ENCODE measurements at regions not wholly inside any gene's neighbourhood (a gene's known extent, or its start where the extent isn't known, plus 50 kb on each side); places are given as distances from the start of the nearest gene placed in this dataset.

DNA sequence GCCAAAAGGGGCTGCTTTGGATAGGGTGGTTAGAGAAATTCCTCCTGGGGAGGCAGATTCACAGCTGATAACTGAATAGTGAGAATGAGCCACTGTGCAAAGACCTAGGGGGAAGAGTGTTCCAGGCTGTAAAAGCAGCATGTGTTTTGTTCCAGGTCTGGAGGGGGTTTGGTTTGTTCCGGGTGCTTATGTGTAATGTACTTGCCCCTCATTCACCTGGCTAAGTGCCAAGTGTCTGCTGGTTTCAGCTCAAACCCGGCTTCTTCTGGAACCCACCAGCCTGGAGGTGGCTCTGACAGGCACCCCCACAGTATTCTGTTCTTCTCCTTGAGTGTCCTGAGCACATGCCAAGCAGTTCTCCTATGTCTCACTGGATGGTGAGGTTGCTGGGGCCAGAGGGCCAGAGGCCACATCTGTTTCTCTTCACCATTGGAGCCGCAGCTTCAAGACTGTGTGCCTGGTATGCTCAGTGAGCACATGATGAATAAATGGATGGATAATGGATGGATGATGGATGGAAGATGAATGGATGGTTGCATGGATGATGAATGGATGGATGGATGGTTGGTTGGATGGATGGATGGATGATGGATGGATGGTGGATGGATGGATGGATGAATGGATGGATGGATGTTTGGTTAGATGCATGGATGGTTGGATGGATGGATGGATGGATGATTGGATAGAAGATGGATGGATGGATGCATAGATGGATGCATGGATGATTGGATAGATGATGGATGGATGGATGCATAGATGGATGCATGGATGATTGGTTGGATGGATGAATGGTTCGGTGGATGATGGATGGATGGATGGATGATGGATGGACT is 227.6 kb downstream of the BMP7 start:
- DNase-seq = no peak

DNA sequence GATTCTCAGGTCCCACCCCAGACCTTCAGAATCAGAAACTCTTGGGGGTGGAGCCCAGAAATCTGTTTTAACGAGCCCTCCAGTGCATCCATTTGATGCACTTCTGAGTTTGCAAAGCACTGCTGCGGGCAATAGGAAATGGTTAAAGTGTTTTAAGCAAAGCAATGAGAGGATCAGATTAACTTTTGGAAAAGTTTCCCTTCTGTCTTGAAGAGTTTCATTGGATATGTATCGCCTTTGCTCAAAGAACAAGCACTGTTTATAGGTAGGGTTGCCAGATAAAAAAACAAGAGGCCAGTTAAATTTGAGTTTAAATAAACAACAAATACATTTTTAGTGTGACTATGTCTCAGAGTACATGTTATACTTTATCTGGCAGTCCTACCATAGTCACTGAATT is 226.0 kb downstream of the BMP7 start:
- no peak for DNase-seq

DNA sequence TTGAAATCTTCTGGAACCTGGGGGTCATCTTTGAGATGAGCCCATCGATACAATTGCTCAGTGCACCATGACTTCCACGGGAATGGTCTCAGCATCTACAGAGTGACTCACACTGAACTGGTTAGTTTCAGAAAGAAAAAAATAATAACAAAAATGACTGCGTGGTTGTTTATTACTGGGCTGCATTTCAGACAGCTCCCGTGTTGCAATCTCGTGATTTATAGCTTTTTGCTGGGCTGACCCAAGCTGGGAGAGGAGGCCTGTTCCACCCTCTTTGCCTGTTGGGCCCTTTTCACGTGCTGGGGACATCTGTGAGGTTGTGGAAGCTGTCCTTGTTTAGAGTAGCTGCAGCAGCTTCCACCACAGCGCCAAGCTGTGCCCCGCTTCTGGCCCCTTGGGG is 225.5 kb downstream of the BMP7 start:
- no peak for DNase-seq

DNA sequence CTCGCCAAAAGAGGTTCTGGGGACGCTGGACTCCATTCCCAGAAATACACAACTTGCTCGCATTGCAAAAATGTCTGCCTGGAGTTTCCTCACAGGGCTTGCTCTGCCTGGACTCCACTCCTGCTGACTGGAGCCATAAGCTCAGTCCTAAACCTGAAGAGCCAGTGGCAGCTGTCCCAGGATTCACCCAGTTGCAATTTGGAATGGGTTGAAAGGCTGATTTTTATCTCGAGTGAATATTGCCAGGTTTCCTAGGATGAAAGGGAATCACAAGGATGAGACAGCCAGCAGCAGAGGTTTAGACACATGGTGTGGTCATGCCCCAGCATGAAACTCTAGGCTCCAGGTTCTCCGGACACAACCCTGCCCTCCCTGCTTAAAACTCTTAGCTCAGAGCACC is 223.3 kb downstream of the BMP7 start:
- no peak for DNase-seq

DNA sequence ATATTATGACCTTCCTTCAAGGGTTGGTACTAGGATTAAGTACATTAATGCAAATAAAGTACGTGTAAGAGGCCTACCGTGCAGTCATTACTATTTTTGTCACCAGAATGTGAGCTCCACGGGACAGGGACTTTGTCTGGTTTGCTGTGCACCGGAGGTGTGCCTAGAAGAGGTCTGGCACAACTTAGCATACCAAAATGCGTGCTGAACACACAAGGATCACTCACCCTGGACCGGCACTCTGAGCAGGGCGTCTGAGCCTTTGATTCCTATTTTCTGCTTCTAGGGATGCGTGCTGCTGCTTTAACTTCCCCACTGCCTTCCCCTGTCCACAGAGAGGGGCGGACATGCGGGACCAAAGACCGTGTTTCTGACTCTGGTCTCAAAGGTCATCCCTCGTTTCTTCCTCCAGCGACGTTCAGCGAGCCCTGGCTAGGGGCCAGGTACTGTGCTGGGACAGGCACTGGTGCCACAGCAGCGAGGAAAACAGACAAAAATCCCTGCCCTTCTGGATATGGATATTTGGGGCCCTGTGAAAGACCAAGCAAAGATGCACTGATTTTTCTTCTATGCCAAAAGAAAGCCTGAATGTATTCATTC is 222.7 kb downstream of the BMP7 start:
- DNase-seq = no peak

DNA sequence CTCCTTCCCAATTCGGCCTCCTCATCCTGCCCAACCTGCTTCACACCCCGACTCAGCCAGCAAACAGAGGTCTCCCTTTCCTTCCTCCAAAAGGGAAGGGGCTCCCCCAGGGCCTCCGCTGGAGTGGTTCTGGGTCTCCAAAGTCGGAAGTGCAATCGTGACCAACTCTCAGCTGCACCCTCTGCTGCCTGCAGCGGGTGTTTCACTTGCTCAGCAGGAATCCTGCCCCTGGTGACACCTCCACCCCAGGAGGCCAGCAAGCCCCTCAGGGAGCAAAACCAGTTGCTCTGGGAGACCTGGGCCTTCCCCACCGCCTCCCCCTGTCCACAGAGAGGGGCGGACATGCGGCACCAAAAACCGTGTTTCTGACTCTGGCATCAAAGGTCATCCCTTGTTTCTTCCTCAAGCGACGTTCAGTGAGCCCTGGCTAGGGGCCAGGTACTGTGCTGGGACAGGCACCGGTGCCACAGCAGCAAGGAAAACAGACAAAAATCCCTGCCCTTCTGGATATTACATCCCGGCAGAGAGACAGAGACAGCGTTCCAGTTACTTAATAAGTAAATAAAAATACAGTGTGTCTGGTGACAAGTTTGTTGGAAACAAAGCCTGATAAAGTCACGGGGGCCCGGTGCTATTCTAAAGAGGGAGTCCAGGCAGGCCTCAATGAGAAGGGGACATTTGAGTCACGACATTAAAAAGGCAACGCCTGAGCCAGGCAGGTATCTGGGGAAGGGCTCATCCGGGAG is 219.0 kb downstream of the BMP7 start:
- DNase-seq = no peak

DNA sequence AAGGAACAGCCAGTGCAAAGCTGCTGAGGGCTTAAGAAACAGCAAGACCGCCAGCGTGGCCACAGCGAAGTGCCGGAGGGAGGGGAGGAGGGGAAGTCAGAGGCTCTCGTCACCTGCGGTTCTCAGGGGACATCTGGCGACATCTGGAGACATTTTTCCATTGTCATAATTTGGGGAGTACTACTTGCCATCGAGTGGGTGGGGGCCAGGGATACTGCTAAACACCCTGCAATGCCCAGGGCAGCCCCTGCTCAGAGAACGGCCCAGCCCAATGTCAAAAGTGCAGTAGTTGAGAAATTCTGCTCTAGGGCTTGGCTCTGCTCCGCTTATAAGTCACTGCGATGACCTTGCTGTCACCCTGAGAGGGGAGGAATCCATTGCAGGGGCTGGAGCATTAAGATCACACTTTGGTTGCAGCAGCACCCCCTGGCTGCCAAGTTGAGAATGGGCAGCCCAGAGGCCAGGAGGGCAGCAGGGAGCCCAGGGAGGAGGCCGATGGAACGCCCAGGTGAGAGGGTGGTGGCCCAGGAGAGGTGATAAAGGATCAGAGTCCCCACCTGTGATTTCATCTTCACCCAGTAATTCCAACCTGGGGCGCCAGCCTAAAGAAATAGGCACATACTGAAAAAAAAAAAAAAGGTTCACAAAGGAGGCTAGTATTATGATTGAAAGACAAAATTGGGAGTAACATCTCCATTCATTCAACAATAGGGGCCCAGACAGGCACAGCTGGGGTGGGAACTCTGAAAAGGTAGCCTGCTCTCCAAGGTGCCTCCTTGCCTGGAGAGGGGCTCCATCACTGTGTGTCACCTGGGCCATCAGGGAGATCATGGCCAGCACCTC is 218.2 kb downstream of the BMP7 start:
- no peak for DNase-seq

DNA sequence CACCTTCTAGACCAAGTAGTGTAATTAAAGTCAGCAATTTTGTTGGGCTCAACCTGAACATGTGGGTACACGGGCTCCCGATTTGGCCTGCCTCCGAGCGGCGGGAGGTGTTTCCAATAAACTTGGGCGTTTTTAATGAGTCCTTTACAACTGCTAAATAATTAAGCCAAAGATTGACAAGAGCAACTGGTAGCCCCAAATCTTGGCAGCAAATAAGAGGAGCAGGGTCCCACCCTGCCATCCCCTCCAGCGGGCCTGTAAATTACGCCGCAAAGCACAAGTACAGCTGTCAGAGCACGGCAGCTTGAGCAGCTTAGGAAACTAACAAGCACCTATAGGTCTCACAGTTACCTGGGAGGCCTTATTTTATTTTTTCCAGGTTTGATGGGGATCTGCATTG is 217.1 kb downstream of the BMP7 start:
- DNase-seq = no peak

DNA sequence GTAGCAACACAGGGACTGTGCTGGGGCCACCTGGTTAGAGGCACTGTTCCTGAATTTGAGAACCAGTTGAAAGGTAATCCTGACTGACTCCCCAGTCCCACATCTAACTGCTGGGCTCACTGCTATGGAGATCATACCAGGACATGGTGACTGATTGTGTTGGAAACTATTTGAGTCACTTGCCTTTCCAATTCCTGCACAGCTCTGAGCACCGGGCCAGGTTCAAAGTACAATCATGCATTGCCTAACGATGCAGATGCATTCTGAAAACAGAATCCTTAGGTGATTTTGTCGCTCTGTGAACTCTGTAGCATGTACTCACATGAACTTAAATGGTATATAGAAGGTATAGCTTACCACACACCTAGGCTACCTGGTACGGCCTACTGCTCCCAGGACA is 215.3 kb downstream of the BMP7 start:
- DNase-seq = no peak

DNA sequence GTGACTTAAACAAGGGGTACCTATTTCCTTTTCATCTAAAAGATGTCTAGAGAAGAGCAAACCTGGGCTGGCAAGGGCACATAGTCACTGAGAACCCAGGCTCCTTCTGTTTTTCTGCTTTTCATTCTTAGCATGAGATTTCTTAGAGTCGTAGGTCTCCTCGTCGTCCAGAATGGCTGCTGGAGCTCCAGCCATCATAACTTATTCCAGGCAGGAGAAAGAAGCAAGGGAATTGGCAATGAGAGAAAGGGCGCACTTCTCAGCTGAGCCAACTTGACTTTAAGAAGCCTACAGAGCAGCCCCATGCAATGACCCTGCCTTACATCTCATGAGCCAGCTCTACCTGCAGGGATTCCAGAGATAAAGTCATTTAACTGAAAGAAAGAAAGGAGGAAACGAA is 213.4 kb downstream of the BMP7 start:
- no peak for DNase-seq

DNA sequence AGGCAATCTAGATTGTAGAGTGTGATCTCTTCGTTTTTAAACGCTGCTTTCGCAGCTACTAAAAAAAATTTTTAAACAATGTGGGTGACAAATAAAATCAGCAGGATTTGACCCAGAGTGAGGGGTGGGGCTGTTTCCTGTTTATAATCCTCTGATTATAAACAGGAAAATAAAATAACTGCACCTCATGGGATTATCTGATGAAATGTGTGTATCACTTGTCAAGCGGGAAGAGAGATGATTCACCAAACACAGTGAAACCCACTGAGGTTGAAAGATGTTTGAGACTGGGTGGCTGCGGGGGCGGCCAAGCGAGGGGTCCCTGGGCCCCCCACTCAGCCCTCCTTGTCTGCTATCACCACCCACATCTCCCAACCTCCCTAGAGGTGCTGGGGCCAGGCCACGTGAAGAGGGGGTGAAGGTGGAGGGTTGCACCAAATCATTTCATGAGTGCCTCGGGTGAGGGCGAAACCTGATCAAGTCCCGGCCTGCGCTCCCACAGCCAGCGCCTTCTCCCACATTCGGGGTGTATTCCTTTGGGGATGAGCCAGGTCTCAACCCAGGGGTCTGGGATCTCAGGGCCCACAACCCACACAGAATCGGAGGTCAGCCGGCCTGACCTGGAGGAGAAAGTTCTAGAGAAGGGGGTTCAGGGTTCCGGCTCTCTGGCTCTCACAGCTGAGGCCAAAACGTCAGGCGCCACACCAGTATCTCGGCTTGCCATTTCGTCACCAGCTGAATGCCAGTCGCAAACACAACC is 212.5 kb downstream of the BMP7 start:
- DNase-seq = no peak

DNA sequence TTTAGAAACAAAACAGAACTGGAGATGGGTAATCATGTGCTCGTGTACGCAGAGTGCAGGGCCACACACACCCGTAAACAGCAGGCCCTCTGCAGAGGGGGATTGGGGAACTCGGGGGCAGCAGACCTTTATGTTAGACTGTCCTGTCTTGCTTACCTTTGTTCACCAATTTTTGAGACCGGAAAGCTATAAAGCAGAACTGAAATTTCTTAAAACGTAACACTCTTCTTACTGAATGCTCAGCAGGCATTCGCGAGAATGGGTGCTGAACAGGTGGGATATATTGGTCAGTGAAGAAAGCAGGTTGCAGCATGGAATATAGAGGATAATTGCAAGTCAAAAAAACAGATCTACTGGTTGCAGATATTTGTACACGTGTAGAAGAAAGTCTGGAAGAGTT is 211.1 kb downstream of the BMP7 start:
- no peak for DNase-seq

DNA sequence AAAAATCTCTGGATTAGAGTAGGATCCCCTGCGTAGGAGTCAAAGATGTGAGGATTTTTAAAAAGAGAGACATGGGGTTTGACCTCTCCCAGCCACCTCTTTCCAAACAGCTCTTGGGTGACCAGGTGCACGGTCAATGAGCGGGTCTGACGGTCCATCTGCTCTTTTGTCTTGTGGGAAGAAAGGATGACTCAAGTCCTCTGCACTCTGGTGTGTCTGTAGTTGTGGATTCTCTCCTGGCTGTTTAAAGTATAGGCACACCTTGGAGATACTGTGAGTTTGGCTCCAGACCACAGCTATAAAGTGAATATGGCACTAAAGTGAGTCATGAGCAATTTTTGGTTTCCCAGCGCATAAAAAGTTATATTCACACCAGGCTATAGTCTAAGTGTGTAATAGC is 209.8 kb downstream of the BMP7 start:
- no peak for DNase-seq

DNA sequence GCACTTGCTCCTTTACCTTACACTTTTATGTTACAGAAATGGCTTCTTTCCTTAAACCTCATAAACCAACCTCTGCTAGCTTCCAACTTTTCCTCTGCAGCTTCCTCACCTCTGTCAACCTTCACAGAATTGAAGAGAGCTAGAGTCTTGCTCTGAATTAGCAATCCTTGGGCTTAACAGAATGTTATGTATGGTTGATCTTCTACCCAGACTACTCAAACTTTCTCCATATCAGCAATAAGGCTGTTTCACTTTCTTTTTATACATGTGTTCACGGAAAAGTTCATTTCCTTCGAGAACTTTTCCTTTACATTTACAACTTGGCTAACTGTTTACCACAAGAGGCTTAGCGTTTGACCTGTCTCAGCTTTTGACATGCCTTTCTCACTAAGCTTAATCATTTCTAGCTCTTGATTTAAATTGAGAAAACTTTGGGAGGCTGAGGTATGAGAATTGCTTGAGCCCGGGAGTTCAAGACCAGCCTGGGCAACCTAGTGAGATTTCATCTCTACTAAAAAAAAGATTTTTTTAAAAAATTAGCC is 207.3 kb downstream of the BMP7 start:
- DNase-seq = no peak

DNA sequence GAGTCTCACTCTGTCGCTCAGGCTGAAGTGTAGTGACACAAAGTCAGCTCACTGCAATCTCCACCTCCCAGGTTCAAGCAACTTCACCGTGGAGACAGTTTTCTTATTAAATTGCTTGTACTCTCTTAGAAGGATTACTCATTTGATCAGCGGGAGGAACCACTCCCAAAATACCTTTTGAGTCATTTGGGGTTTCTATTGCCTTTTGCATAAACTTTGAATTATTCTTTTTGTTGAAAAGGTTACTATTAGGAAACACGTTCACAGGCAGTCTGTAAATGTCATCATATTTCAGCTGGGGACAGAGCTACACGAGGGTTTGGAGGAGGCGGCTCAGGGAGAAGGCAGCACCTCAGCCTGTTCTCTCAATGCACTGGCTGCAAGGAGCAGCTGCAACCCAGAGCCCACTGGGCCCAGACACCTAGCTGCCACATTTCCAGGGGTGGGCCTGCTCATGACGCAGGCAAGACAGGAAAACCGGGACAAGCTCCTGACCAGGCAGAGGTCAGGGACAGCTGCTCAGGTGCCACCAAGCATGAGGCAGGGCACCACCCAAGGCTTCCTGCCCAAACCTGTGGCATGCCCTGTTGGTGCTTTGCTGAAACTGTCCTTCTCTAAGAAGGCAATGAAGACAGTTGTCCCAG is 205.9 kb downstream of the BMP7 start:
- no peak for DNase-seq

DNA sequence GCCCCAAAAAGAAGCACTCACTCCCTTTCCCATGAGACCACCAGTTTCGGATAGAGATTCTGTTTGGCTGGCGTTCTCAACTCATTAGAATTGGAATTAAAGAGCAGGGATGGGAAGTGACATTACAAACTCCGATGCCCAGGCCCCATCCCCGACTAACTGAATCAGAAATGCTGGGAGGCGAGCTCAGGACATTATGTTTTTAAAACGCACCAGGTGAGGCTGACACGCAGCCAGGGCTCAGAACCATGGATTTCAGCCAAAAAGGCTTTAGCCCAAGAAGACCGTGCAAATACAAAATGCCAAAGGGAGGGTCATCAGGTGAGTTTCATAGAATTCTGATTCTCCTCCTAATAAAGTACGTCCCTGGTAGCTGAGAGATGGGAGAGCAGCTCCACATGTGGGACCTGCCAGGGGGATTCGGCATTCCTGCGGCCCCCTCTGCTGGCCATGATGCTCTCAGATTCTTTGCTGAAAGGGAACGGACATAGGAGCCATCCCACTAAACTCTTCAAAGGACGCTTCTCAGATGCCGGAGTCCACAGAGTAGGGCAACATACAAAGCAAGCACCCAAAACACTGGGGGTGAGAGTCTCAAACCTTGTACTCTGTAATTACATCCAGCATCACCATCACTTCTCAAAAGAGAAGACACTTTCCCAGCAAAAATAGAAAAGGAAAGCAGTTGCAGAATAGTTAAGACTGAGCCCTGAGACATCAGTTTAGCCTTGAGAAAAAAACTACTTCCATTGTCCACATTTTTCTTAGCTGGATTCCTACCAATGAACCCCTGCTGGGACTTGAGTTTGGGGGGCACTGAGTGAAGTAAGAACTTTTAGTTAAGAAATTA is 205.2 kb downstream of the BMP7 start:
- DNase-seq = no peak

DNA sequence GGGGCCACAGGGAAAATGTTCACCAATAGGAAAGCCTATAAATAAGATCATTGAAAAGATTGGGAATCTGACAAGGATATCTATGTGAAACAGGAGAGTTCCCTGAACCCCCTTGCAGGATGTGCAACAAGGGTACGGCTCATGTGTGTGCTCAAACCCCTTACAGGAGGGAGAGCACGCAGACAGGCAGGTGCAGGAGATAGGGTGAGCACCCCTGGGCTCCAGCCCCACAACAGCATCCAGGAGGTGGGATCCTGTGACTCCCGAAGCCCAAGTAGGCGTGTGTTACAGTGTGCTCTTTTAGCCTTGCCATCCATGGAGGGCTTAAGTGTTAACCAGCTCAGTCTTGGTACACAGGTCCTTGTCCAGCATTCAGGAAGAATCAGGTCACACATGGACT is 204.2 kb downstream of the BMP7 start:
- DNase-seq = no peak

DNA sequence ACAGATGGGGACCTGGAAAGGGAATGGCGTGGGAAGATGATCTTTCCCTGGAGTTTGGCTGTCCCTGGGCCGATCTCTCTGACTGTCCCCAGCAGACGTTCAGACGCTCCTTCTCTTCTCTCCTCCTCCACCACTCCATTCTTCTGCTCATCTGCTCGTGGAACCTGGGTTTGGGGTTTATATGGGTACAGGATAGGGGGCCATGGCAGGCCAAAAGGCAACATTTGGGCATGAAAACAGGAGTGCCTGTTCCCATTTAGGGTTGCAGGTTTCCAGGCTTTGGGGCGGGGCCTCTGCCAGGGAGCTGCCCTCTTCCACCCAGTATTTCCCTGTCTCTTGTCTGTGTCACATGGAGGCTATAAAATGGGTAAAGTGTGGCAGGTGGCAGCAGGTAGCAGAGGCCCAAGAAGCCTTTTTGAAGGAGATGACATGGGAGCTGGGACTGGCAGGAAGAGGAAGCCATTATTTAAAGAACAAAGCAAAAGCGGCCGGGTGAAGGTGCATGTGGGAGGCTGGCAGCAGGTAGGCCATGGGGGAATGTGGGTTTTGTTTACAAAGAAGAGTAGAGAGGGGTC is 203.7 kb downstream of the BMP7 start:
- no peak for DNase-seq

DNA sequence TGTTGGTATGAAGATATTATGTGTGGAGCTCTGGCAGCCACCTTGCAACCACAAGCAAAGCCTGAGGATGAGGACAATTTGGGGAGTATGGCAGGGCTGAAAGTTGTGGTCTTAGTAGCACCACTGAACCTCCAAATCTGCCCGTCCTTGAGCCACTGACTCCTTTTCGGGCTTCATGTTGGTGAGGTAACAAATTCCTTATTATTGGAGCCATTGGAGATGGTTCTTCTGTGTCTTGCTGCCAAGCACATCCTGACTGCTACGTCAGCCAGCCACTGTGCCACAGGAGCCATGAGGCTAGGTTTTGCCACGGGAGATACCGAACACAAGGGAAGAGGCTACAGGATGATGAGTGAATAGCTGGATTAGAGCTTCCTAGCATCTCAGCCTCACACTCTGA is 201.6 kb downstream of the BMP7 start:
- no peak for DNase-seq

DNA sequence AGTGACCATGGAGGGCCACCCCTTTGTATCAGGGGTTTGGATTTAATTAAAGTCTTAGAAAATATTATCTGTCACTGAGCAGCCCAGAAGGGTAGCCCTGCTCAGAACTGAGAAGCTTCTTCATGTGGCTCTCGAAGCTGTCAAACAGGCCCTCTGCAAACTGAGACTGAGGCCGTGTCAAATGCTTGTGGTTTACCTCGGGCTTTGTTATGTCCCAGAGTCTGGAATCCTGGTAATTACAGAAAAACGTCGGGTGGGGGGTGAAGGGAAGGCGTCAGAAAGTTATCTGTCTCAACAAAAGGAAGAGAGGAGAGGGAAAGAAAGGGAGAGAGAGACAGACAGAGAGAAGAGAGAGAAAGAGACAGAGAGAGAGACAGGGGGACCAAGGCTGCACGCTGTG is 200.8 kb downstream of the BMP7 start:
- DNase-seq = no peak
